Stomach (tissue), 4 donors: ENCODE measurements at regions not wholly inside any gene's neighbourhood (a gene's known extent, or its start where the extent isn't known, plus 50 kb on each side); places are given as distances from the start of the nearest gene placed in this dataset.

Experiments used
- POLR2A ChIP-seq, 4 donors: fragments of 450-650 bp; IDR thresholded peaks; one replicate each; pipeline ENCODE4 v1.6.1; 2016; ENCODE audit warnings: antibody characterized with exemption in 4 of 4, control low read depth in 2 of 4, mild to moderate bottlenecking in 1 of 4, moderate library complexity in 1 of 4
- POLR2AphosphoS5 ChIP-seq, 3 donors: sonication (generic); formaldehyde crosslinking; IDR thresholded peaks; one replicate each; pipeline ENCODE4 v1.6.1; 2016; ENCODE audit warnings: antibody characterized with exemption in 3 of 3
- TF ChIP-seq, protein P1 (sequence below), 7 experiments: fragments of 450-650 bp in 4 of 7; fragments of 200-600 bp in 3 of 7; sonication (generic) in 3 of 7; IDR thresholded peaks; one replicate each; pipeline ENCODE4 v1.5.1; 2016 to 2019; ENCODE audit warnings: antibody characterized with exemption in 7 of 7, control low read depth in 2 of 7, mild to moderate bottlenecking in 1 of 7

DNA sequence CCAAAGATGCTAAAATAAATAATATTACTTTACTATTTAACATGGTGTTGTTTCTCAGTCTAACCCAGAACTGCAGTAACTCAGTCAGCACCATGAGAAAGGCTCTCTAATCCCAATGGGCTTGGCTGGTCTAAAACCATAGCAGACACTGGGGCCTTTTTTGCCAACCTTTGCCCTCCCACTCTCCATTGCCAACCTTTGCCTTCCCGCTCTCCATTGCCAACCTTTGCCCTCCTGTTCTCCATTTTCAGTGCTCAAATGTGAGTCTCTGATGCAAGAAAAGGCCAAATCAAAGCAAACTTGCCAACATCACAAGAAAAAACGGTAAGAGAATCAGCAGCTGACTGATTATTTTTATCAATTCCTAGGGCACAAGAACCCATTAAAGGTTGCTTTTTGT is 1681.2 kb downstream of the SLITRK5 start:
- TF ChIP-seq POLR2A (IDR thresholded peaks at IDR 0.05) (no peak), POLR2AphosphoS5 (IDR thresholded peaks at IDR 0.05) (no peak)
- TF ChIP-seq, protein P1, sequence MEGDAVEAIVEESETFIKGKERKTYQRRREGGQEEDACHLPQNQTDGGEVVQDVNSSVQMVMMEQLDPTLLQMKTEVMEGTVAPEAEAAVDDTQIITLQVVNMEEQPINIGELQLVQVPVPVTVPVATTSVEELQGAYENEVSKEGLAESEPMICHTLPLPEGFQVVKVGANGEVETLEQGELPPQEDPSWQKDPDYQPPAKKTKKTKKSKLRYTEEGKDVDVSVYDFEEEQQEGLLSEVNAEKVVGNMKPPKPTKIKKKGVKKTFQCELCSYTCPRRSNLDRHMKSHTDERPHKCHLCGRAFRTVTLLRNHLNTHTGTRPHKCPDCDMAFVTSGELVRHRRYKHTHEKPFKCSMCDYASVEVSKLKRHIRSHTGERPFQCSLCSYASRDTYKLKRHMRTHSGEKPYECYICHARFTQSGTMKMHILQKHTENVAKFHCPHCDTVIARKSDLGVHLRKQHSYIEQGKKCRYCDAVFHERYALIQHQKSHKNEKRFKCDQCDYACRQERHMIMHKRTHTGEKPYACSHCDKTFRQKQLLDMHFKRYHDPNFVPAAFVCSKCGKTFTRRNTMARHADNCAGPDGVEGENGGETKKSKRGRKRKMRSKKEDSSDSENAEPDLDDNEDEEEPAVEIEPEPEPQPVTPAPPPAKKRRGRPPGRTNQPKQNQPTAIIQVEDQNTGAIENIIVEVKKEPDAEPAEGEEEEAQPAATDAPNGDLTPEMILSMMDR (IDR thresholded peaks at IDR 0.05): no peak
